ENCODE measurements at regions not wholly inside any gene's neighbourhood (a gene's known extent, or its start where the extent isn't known, plus 50 kb on each side); places are given as distances from the start of the nearest gene placed in this dataset.
"Not testable (repeated sequence)": the region's sequence is repeated elsewhere in the genome, so short reads cannot be mapped to it uniquely, and the experiment has no call there.

DNA sequence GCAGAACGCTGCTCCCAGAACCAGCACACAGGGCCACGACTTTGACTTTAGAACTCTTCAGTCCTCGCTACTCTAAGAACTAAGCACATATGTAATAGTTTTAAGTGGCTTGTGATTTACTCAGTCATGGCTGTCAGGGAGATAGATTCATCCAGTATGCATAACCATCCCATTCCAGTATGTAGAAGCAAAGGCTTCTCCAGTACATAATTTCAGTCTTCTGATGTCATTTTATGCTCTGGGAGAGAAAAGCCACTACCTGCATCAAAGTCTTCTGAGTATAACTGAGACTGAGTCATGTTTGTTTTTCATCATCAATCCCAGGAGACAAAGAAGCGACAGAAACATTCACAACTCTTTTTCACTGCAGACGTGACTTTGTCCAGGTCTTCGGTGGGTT lies 885.7 kb downstream of the PLA2G4A start:
- no peak for DNase-seq

DNA sequence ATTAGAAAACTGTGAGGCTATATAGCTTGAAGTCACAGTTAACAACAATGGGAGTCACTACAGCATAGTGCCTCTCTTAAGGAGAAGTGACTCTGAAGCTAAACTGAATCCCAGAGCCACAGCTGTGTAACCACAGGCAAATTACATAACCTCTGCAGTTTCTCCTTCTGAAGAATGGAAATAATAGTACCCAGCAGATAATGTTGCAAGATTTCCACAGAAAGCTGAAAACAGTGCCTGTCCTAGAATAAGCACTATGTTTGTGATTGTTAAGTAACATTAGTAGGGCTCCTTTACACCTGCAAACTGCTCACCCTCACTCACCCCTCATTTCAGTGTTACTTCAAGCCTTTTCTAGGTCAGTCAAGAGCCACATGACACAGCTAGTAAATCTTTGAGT lies 886.7 kb downstream of the PLA2G4A start:
- no peak for DNase-seq

DNA sequence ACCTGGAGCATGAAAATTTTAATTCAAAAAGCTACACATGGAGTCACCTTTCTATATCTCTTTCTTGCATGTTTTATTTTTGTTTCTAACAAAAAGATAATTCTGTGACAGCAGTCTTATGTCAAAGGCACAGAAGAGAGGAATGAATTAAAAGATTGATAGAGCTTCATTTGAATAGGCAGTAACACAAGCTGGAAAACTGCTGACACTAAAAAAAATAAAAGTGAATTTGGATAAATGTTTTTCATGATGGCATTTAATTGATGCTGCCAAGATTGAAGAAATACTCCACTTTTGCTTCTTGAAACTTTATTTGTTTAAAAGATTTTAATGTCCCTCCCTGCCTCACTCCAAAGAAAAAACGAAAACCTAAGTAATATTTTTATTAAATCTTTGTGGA lies 887.4 kb downstream of the PLA2G4A start:
- no peak for DNase-seq

DNA sequence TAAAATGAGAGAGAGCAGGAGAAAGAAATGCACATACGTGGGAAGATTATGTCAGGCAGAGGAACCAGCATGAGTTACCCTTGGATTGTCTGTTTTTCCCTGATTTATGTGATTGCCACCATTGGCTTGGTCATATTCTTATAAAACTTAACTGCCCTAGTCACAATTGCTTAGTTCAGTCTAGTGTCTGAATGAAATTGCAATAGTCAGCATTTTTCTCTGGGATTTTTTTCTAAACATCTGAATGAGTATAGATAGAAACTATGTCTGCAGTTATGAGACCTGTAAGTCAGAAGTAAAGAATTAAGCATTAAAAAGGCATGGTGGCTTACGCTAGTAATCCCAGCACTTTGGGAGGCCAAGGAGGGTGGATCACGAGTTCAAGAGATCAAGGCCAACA lies 889.8 kb downstream of the PLA2G4A start:
- no peak for DNase-seq

DNA sequence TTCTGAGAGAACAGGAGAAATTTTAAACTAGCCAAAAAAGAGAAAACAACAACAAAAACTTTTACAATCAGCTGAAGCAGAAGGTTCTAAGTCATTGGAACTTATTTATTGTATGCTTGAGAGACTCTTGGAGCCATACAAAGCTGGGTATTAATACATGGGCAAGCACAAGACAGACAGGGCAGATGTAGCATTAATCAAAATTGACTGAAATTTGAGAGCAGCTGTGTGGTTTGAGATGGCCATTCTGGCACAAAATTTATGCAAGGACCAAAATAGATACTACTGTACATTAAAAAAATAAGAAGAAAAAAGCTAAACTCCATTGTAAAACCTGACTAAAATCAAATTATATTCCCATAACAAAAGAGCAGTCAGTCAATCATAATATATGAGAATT lies 892.5 kb downstream of the PLA2G4A start:
- DNase-seq, result no peak

- DNase-seq, result no peak
These were observed 896.5 kb downstream of the PLA2G4A start for GRCh38 chr1:187725216-187725615.

DNA sequence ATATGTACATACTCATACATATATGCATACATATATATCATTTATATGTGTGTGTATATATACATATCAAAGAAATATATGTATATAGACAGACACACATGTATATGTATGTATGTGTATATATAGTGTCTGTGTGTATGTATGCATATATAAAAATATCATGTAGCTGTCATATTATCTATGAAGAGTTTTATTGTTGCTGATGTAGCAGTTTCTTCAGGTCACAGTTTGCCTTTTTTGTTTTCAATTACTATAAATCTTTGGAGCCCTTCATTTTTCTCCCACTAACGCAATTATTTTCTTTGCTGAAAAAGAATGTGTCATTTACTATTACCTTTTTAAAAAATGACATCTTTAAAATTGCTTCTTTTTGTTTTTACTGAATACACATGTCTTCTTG lies 904.5 kb downstream of the PLA2G4A start:
- DNase-seq, result no peak

- DNase-seq, result no peak
These were observed 905.7 kb downstream of the PLA2G4A start for GRCh38 chr1:187734427-187734826.

- peak; percentile 1 to 4 for DNase-seq
These were observed 915.9 kb downstream of the PLA2G4A start for GRCh38 chr1:187744665-187745064.

DNA sequence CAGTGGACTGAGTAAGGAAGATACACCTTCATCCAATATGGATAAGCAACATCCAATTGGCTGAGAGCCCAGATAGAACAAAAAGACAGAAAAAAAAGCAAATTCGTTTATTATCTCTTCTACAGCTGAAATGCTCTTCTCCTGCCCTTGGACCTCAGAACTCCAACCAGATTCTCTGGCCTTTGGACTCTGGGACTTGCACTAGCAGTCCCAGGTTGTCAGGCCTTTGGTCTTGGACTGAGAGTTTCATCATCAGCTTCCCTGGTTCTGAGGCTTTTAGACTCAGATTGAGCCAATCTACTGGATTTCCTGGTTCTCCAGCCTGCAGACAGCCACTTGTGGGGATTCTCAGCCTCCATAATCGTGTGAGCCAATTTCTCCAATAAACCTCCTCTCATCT lies 926.8 kb downstream of the PLA2G4A start:
- DNase-seq, result no peak

DNA sequence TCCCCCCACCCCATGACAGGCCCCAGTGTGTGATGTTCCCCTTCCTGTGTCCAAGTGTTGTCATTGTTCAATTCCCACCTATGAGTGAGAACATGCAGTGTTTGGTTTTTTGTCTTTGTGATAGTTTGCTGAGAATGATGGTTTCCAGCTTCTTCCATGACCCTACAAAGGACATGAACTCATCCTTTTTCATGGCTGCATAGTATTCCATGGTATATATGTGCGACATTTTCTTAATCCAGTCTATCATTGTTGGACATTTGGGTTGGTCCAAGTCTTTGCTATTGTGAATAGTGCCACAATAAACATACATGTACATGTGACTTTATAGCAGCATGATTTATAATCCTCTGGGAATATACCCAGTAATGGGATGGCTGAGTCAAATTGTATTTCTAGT lies 927.9 kb downstream of the PLA2G4A start:
- DNase-seq, result not testable (repeated sequence)

DNA sequence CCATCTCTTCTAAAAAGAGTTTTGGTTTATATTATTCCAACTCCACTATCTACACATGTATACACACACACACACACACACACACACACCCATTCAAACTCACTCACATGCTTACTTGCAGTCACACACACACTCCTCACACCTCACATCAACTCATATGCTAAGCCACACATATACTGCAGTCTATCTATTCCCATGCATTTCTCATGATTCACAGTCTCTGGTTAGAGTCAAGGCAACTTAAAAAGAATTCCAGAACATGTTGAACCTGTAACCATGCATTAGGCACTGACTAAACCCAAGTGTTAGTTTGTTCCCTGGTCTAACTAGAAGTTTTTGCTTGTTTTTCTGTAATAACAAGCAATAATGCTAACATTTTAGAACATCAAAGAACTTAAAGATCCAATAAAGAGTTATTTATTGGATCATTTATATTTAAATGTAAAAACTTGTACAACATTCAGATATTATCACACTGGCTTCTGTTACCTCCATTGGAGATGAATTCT lies 931.1 kb downstream of the PLA2G4A start:
- no peak for DNase-seq

DNA sequence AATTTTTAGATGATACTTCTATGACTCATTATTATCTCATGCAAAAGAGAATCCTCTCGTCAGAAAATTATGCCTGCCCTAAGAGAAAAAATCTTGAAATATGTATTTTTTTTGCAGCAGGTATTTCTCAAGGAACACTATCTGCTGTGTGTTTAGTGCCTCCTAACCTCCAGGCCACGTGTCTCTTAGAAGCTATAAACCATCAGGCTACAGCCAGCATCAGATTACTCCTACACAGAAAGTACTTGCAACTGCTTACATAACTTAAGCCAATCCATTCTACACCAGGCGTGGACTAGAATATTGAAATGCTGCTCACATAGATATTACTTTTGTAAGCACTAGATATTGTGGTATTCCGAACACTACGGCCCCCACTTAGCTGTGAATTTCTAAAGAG lies 933.4 kb downstream of the PLA2G4A start:
- no peak for DNase-seq

DNA sequence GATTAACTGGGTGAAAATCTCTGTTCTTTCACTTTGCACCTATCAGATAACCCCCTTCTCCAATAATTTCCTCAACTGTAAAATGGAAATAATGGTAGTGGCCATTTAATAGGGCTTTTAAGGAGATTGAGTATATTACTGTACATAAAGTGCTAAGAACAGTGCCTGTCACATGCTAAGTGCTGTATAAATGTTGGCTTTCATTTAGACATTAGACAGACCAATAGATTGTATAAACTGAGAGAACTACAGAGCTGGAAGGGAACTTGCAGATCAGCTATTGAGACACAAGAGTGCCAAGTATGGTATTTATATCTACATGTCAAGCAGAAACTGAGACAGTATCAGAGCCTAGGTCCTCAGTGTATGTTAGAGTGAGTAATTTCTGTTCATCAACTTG lies 934.7 kb downstream of the PLA2G4A start:
- DNase-seq, result no peak

DNA sequence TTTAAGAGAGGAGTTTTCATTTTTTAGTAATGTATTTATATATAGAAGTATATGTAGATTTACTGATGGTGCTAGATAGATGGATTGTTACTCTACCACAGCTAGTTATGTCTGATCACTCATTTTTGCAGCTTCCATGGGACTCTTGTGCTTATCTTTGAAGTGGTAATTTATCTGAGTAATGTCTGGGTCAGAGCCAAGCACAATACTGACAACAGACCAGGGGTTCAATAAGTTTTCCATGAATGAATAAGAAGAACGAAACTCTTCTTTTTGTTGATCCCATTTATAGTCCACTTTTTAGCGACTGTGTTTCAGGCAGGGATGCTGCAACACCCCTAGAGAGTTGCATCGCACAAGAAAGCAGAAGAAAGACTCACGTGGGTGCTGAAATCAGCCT lies 935.2 kb downstream of the PLA2G4A start:
- no peak for DNase-seq

- DNase-seq, result no peak
These were observed 942.6 kb downstream of the PLA2G4A start for GRCh38 chr1:187771396-187771795.

GRCh38 chr1:187773168-187773567 lies 944.4 kb downstream of the PLA2G4A start:
- DNase-seq, result no peak

DNA sequence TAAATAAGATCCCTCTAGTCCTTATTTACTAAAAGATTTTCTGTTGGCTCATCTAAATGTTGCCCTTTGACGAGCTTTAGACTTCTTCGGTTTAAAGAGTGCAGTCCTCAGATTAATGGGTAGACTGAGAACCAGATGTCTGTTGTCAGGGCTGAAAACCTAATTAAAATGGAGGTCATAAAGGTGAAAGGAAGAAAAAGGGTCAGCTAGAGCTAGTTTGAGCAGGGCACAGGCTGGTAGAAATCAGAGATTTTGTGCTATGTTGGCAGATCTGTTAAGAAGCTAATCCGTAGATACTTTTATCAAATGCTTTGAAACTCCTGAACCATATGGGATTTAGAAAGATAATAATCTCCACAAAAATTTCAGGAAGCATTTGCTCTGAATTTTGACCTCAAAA lies 959.0 kb downstream of the PLA2G4A start:
- no peak for DNase-seq

DNA sequence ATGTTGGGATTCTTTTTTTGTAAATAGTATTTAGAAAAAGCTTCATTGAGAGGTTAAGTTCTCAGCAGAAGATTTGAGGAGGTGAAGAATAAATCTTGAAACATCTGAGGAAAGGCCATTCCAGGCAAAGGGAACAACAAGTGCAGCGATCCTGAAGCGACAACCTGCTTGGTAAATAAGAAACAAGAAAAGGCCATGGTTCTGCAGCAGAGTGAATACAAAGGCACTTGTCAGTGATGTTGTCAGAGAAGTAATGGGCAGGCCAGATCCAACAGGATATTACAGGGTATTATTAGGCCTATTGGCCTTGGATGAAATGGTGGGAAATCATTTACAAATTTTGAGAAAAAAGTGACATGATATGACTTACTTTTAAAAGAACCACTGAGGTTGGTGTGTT lies 960.0 kb downstream of the PLA2G4A start:
- DNase-seq, result no peak

DNA sequence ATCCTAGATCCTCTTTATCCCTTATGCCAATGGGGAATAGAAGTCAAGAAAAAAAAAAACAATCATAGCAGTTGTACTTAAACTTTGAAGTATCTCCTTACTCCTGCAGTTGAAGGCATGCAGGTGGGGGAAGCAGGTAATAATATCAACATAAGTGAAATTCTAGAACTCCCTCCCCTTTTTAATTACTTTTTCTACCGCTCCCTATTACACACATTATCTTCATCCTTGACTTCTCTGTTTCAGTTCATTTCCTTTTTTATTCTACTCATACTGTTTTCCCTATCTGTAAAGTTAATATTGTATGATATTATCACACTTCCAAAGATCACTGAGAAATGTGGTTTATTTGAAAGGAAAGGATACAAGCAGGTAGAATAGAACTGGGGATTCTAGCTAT lies 962.0 kb downstream of the PLA2G4A start:
- DNase-seq, result no peak

DNA sequence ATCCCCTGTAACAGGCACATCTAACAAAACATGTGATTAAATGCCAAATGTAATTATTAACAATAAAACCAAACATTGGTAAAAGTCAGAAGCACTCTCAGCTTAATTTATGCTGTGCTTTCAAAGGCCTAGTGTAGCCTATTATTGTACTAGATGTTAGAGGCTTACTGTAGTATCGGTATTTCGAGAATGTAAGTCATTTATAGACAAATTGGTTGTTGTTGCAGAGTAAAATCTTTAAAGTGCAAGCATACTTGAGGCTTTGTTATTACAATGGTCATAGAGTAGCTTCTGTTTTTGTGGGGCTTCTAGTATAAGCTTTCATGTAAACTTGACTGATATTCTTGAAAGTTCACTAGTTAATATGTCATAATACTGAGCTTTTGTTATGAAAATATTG lies 965.8 kb downstream of the PLA2G4A start:
- no peak for DNase-seq

GRCh38 chr1:187809549-187809948 lies 980.8 kb downstream of the PLA2G4A start:
- no peak for DNase-seq

GRCh38 chr1:187816646-187817045 lies 987.9 kb downstream of the PLA2G4A start:
- DNase-seq, result no peak

GRCh38 chr1:187817782-187818181 lies 989.0 kb downstream of the PLA2G4A start:
- no peak for DNase-seq

DNA sequence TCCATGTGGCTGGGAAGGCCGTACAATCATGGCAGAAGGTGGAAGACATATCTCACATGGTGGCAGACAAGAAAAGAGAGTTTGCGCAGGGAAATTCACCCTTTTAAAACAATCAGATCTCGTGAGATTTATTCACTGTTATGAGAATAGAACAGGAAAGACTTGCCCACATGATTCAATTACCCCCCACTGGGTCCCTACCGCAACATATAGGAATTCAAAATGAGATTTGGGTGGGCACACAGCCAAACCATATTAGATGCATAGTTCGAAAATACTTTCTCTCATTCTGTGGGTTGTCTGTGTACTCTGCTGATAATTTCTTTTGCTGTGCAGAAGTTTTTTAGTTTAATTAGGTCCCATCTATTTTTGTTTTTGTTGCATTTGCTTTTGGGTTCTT lies 990.3 kb downstream of the PLA2G4A start:
- no peak for DNase-seq

All from right lung (tissue), 2 donors.